Mesothelial cell of epicardium (in vitro differentiated cells): ENCODE measurements at regions not wholly inside any gene's neighbourhood (a gene's known extent, or its start where the extent isn't known, plus 50 kb on each side); places are given as distances from the start of the nearest gene placed in this dataset.

Source experiments
- DNase-seq, 2 experiments: peaks; one replicate each; pipeline ENCODE4 v3.0.0; 2021; ENCODE audit warnings: low spot score in 2 of 2; ENCODE audit not compliant: unreplicated experiment in 2 of 2
- H3K27ac Mint-ChIP-seq: 2 replicates; pipeline ENCODE4 v1.8.0; 2021; ENCODE audit warnings: mixed read lengths
- H3K27me3 Mint-ChIP-seq: 2 replicates; pipeline ENCODE4 v1.8.0; 2021; ENCODE audit warnings: low read depth, mixed read lengths
- H3K36me3 Mint-ChIP-seq: 2 replicates; pipeline ENCODE4 v1.8.0; 2021; ENCODE audit warnings: mixed read lengths
- H3K4me1 Mint-ChIP-seq: 2 replicates; pipeline ENCODE4 v1.8.0; 2021; ENCODE audit warnings: mixed read lengths
- H3K4me3 Mint-ChIP-seq: 2 replicates; pipeline ENCODE4 v1.8.0; 2021; ENCODE audit warnings: mild to moderate bottlenecking, moderate library complexity, mixed read lengths
- H3K9me3 Mint-ChIP-seq: 2 replicates; pipeline ENCODE4 v1.8.0; 2021; ENCODE audit warnings: mixed read lengths
- TF ChIP-seq, protein P1 (sequence below): fragments of 200-600 bp; sonication (generic); IDR thresholded peaks from one replicate; pipeline ENCODE4 v1.5.0; 2021; ENCODE audit warnings: antibody characterized with exemption; ENCODE audit not compliant: unreplicated experiment

GRCh38 chr6:134452906-134453305 is 135.0 kb upstream of the SGK1 start:
- Mint-ChIP-seq H3K4me3 (no peak overlapping the region), H3K27me3 (no peaks in the 10 kb centered on the region), H3K9me3 (no peaks in the 10 kb centered on the region), H3K27ac (no peak overlapping the region), H3K4me1 (peaks cover 32% of the 10 kb centered on the region), H3K36me3 (no peaks in the 10 kb centered on the region)
- DNase-seq: no peak
- TF ChIP-seq, protein P1, sequence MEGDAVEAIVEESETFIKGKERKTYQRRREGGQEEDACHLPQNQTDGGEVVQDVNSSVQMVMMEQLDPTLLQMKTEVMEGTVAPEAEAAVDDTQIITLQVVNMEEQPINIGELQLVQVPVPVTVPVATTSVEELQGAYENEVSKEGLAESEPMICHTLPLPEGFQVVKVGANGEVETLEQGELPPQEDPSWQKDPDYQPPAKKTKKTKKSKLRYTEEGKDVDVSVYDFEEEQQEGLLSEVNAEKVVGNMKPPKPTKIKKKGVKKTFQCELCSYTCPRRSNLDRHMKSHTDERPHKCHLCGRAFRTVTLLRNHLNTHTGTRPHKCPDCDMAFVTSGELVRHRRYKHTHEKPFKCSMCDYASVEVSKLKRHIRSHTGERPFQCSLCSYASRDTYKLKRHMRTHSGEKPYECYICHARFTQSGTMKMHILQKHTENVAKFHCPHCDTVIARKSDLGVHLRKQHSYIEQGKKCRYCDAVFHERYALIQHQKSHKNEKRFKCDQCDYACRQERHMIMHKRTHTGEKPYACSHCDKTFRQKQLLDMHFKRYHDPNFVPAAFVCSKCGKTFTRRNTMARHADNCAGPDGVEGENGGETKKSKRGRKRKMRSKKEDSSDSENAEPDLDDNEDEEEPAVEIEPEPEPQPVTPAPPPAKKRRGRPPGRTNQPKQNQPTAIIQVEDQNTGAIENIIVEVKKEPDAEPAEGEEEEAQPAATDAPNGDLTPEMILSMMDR: no peak

GRCh38 chr6:134451529-134451928 is 133.6 kb upstream of the SGK1 start:
- TF ChIP-seq, protein P1: no peak
- Mint-ChIP-seq H3K36me3 (no peaks in the 10 kb centered on the region), H3K9me3 (no peaks in the 10 kb centered on the region), H3K27ac (no peak overlapping the region), H3K27me3 (no peaks in the 10 kb centered on the region), H3K4me1 (peaks cover 31% of the 10 kb centered on the region), H3K4me3 (no peak overlapping the region)
- no peak for DNase-seq

DNA sequence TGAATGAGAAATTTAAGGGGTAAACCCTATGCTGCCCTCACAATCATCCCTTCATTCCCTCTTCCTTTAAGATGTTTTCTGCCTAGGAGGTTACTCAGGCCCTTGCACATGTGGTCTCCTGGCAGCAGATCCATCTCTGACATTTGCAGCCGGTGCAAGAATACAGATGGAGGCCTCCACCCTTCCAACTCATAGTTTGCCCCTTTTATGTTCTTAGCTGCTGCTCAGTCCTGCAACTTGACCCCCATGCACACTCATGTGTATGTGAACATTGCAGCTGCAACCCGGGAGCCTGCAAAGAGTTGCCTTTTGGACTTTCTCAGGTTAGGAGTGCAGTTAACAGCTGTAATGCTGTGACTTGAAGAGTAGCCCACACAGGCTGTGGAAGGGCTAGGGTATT is 131.9 kb upstream of the SGK1 start:
- no peaks in the 10 kb centered on the region for H3K27me3 Mint-ChIP-seq
- peaks cover 30% of the 10 kb centered on the region for H3K4me1 Mint-ChIP-seq
- no peak overlapping the region for H3K27ac Mint-ChIP-seq
- H3K4me3 Mint-ChIP-seq: no peak overlapping the region
- DNase-seq: no peak
- no peaks in the 10 kb centered on the region for H3K36me3 Mint-ChIP-seq
- TF ChIP-seq, protein P1: no peak
- H3K9me3 Mint-ChIP-seq: no peaks in the 10 kb centered on the region

GRCh38 chr6:134449004-134449403 is 131.1 kb upstream of the SGK1 start:
- Mint-ChIP-seq H3K4me3 (no peak overlapping the region), H3K27me3 (no peaks in the 10 kb centered on the region), H3K4me1 (peaks cover 22% of the 10 kb centered on the region), H3K9me3 (no peaks in the 10 kb centered on the region), H3K27ac (no peak overlapping the region), H3K36me3 (no peaks in the 10 kb centered on the region)
- DNase-seq: no peak
- TF ChIP-seq, protein P1: no peak

- TF ChIP-seq, protein P1: no peak
- Mint-ChIP-seq H3K27ac (no peak overlapping the region), H3K4me1 (peaks cover 16% of the 10 kb centered on the region), H3K9me3 (no peaks in the 10 kb centered on the region), H3K36me3 (no peaks in the 10 kb centered on the region), H3K4me3 (no peak overlapping the region), H3K27me3 (no peaks in the 10 kb centered on the region)
- no peak for DNase-seq
Observed at GRCh38 chr6:134447883-134448387, 130.0 kb upstream of the SGK1 start.

- Mint-ChIP-seq H3K9me3 (no peaks in the 10 kb centered on the region), H3K27me3 (no peaks in the 10 kb centered on the region), H3K4me1 (peaks cover 16% of the 10 kb centered on the region), H3K36me3 (no peaks in the 10 kb centered on the region), H3K27ac (no peak overlapping the region), H3K4me3 (no peak overlapping the region)
- no peak for DNase-seq
- TF ChIP-seq, protein P1: no peak
Observed at GRCh38 chr6:134447423-134447822, 129.5 kb upstream of the SGK1 start.
